ENCODE measurements at regions not wholly inside any gene's neighbourhood (a gene's known extent, or its start where the extent isn't known, plus 50 kb on each side); places are given as distances from the start of the nearest gene placed in this dataset.

DNA sequence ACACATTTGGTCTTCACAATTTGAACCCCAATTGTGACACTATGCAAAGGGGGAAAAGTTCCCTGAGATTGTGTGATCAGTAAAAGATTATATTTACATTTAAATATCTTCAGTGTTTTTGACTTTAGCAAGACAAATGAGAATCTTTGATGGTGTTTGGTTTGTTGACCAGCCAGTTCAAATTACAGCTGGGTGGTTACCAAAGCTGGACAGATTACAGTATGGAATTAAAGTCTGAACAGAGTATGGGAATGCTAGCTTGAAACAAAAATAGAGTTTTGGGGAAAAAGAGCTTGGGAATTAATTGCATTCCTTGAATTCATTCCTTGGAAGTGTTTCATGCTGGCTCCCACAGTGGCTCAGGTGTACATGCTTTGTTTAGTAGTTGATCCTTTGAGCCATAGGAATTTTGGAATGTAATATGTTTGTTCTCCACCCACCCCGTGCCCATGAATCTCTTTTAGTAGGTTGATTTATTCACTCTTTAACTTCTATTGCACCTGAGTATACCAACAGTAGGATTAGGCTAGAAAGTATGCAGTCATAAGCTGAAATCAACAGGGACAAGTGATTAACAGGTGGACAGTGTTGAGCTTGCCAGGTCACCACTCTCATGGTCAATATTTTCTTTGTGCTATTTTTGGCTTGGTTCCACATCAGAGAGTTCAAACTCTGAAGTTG is 81.1 kb upstream of the HELT start:
- H3K4me1 ChIP-seq (ENCODE audit: control insufficient read depth, insufficient read depth, low read length): no peaks in the 10 kb centered on the region
- SMC1A ChIA-PET (ENCODE audit: uncharacterized antibody, unreplicated experiment): interaction anchor here (0.5 to 1.1 kb wide), 5 partner anchors 11 to 161 kb away, joined by 3 to 4 read pairs (median 3); no protein-coding TSS in a partner anchor
- no peak overlapping the region for H3K4me3 ChIP-seq
- FAIRE-seq (no peak), DNase-seq (ENCODE audit: low read depth, low spot score) (no peak), ATAC-seq (no peak)
- no peaks in the 10 kb centered on the region for H4K20me1 ChIP-seq (ENCODE audit: control insufficient read depth, insufficient read depth)
- H3K9ac ChIP-seq (ENCODE audit: control insufficient read depth, insufficient read depth, low read length): no peak overlapping the region
- H3K9me3 ChIP-seq (replicated peaks; ENCODE audit: control insufficient read depth, insufficient read depth, low read length): no peaks in the 10 kb centered on the region
- intact Hi-C loops (cut with micrococcal nuclease; ENCODE audit: unreplicated experiment) (no loop called here), in situ Hi-C loops (cut with MboI) (no loop called here)
- no peaks in the 10 kb centered on the region for H3K36me3 ChIP-seq (ENCODE audit: control insufficient read depth in 2 of 2, insufficient read depth in 2 of 2, low read length in 1 of 2)
- no peak overlapping the region for H3K27ac ChIP-seq (ENCODE audit: control insufficient read depth, insufficient read depth)
- no peaks in the 10 kb centered on the region for H3K27me3 ChIP-seq (replicated peaks in 1 of 2; ENCODE audit: control insufficient read depth in 2 of 2, insufficient read depth in 2 of 2, low read length in 1 of 2)
- 7% methylated on average over 1 of the region's 1 CpG for WGBS (ENCODE audit: insufficient coverage, insufficient replicate concordance, low lambda C conversion rate, missing lambda C conversion rate)
- RAD21 ChIA-PET (ENCODE audit: unreplicated experiment): interaction anchor here (1.3 kb wide), 1 partner anchor 192 kb away, joined by 3 read pairs; no protein-coding TSS in a partner anchor
- no peak overlapping the region for H3K4me2 ChIP-seq (ENCODE audit: control insufficient read depth, insufficient read depth)
- no peak overlapping the region for H2AFZ ChIP-seq (ENCODE audit: control insufficient read depth, low read depth, low read length)
- CTCF ChIA-PET: interaction anchor here (0.8 to 1.5 kb wide), 3 partner anchors 11 to 192 kb away, joined by 3 to 4 read pairs (median 3); no protein-coding TSS in a partner anchor
- no TSS peak for BruUV-seq (replicated peaks)
- no peaks in the 10 kb centered on the region for H3K79me2 ChIP-seq (ENCODE audit: control insufficient read depth, insufficient read depth, low read length)
- POLR2A ChIA-PET: no interaction called here
- no peak for TF ChIP-seq SMAD5 (IDR thresholded peaks at IDR 0.05; ENCODE audit: low read depth)
- TF ChIP-seq EGR1 (IDR thresholded peaks at IDR 0.05; ENCODE audit: borderline replicate concordance in 1 of 2, low read depth in 2 of 2, low read length in 2 of 2): no peak
- TF ChIP-seq CBX3 (IDR thresholded peaks at IDR 0.05; ENCODE audit: borderline replicate concordance, low read depth): no peak
- TF ChIP-seq, protein P1, sequence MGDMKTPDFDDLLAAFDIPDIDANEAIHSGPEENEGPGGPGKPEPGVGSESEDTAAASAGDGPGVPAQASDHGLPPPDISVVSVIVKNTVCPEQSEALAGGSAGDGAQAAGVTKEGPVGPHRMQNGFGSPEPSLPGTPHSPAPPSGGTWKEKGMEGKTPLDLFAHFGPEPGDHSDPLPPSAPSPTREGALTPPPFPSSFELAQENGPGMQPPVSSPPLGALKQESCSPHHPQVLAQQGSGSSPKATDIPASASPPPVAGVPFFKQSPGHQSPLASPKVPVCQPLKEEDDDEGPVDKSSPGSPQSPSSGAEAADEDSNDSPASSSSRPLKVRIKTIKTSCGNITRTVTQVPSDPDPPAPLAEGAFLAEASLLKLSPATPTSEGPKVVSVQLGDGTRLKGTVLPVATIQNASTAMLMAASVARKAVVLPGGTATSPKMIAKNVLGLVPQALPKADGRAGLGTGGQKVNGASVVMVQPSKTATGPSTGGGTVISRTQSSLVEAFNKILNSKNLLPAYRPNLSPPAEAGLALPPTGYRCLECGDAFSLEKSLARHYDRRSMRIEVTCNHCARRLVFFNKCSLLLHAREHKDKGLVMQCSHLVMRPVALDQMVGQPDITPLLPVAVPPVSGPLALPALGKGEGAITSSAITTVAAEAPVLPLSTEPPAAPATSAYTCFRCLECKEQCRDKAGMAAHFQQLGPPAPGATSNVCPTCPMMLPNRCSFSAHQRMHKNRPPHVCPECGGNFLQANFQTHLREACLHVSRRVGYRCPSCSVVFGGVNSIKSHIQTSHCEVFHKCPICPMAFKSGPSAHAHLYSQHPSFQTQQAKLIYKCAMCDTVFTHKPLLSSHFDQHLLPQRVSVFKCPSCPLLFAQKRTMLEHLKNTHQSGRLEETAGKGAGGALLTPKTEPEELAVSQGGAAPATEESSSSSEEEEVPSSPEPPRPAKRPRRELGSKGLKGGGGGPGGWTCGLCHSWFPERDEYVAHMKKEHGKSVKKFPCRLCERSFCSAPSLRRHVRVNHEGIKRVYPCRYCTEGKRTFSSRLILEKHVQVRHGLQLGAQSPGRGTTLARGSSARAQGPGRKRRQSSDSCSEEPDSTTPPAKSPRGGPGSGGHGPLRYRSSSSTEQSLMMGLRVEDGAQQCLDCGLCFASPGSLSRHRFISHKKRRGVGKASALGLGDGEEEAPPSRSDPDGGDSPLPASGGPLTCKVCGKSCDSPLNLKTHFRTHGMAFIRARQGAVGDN (IDR thresholded peaks at IDR 0.05): no peak
- TF ChIP-seq RB1 (IDR thresholded peaks at IDR 0.05; ENCODE audit: borderline replicate concordance): no peak
- TF ChIP-seq EP300 (IDR thresholded peaks at IDR 0.05; ENCODE audit: borderline replicate concordance in 1 of 2, control insufficient read depth in 1 of 2, low read depth in 2 of 2, low read length in 2 of 2): no peak
- no peak for TF ChIP-seq CREB1 (IDR thresholded peaks at IDR 0.05; ENCODE audit: low read depth)
- TF ChIP-seq BCL11A (IDR thresholded peaks at IDR 0.05; ENCODE audit: low read depth, low read length): no peak
- TF ChIP-seq, protein P2, sequence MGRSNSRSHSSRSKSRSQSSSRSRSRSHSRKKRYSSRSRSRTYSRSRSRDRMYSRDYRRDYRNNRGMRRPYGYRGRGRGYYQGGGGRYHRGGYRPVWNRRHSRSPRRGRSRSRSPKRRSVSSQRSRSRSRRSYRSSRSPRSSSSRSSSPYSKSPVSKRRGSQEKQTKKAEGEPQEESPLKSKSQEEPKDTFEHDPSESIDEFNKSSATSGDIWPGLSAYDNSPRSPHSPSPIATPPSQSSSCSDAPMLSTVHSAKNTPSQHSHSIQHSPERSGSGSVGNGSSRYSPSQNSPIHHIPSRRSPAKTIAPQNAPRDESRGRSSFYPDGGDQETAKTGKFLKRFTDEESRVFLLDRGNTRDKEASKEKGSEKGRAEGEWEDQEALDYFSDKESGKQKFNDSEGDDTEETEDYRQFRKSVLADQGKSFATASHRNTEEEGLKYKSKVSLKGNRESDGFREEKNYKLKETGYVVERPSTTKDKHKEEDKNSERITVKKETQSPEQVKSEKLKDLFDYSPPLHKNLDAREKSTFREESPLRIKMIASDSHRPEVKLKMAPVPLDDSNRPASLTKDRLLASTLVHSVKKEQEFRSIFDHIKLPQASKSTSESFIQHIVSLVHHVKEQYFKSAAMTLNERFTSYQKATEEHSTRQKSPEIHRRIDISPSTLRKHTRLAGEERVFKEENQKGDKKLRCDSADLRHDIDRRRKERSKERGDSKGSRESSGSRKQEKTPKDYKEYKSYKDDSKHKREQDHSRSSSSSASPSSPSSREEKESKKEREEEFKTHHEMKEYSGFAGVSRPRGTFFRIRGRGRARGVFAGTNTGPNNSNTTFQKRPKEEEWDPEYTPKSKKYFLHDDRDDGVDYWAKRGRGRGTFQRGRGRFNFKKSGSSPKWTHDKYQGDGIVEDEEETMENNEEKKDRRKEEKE (IDR thresholded peaks at IDR 0.05): no peak
- TF ChIP-seq RAD51 (IDR thresholded peaks at IDR 0.05): no peak
- TF ChIP-seq, protein P3, sequence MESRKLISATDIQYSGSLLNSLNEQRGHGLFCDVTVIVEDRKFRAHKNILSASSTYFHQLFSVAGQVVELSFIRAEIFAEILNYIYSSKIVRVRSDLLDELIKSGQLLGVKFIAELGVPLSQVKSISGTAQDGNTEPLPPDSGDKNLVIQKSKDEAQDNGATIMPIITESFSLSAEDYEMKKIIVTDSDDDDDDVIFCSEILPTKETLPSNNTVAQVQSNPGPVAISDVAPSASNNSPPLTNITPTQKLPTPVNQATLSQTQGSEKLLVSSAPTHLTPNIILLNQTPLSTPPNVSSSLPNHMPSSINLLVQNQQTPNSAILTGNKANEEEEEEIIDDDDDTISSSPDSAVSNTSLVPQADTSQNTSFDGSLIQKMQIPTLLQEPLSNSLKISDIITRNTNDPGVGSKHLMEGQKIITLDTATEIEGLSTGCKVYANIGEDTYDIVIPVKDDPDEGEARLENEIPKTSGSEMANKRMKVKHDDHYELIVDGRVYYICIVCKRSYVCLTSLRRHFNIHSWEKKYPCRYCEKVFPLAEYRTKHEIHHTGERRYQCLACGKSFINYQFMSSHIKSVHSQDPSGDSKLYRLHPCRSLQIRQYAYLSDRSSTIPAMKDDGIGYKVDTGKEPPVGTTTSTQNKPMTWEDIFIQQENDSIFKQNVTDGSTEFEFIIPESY (IDR thresholded peaks at IDR 0.05): no peak
- no peak for TF ChIP-seq MTA2 (IDR thresholded peaks at IDR 0.05; ENCODE audit: low read depth)
- no peak for TF ChIP-seq KAT2A (conservative IDR thresholded peaks at IDR 0.05; ENCODE audit: control insufficient read depth, low read depth, low read length)
- no peak for TF ChIP-seq SMC3 (IDR thresholded peaks at IDR 0.05; ENCODE audit: borderline replicate concordance, low read length)
- TF ChIP-seq BACH1 (IDR thresholded peaks at IDR 0.05; ENCODE audit: borderline replicate concordance): no peak
- TF ChIP-seq IRF4 (IDR thresholded peaks at IDR 0.05; ENCODE audit: low read depth, low read length): no peak
